ENCODE measurements at regions not wholly inside any gene's neighbourhood (a gene's known extent, or its start where the extent isn't known, plus 50 kb on each side); places are given as distances from the start of the nearest gene placed in this dataset.

DNA sequence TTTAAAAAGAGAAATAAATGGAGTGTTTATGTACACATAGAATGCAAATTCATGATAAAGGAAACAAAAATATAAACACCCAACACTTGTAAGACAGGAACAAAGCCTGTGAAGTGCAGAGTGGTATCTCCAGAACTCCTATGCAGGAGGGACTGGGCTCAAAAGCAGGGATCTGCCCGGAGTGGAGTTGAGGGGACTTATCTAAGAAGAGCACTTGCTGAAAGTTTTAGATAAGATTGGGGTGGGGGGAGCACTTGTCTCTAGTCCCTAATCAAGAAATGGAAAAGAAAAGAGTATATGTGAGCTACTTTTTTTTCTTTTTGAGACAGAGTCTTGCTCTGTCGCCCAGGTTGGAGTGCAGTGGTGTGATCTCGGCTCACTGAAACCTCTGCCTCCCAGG lies 840.4 kb downstream of the MAT2B start:
- Histone ChIP-seq H3K27ac (ENCODE audit: control insufficient read depth, insufficient read depth) (no peak overlapping the region), H4K20me1 (ENCODE audit: control insufficient read depth, insufficient read depth) (no peaks in the 10 kb centered on the region), H3K79me2 (ENCODE audit: control insufficient read depth, insufficient read depth, low read length) (no peaks in the 10 kb centered on the region), H3K4me2 (ENCODE audit: control insufficient read depth, insufficient read depth) (no peak overlapping the region), H3K27me3 (replicated peaks in 1 of 2; ENCODE audit: control insufficient read depth in 2 of 2, insufficient read depth in 2 of 2, low read length in 1 of 2) (no peaks in the 10 kb centered on the region), H3K9me3 (replicated peaks; ENCODE audit: control insufficient read depth, insufficient read depth, low read length) (no peaks in the 10 kb centered on the region), H3K36me3 (ENCODE audit: control insufficient read depth in 2 of 2, insufficient read depth in 2 of 2, low read length in 1 of 2) (no peaks in the 10 kb centered on the region), H2AFZ (ENCODE audit: control insufficient read depth, low read depth, low read length) (no peak overlapping the region), H3K9ac (ENCODE audit: control insufficient read depth, insufficient read depth, low read length) (no peak overlapping the region), H3K4me1 (ENCODE audit: control insufficient read depth, insufficient read depth, low read length) (no peaks in the 10 kb centered on the region), H3K4me3 (no peak overlapping the region)
- ChIA-PET RAD21 (ENCODE audit: unreplicated experiment) (interaction anchor here (0.9 to 10.2 kb wide), 13 partner anchors 9 to 140 kb away, joined by 3 to 99 read pairs (median 4); no protein-coding TSS in a partner anchor), POLR2A (interaction anchor here (1.0 to 3.0 kb wide), 4 partner anchors 12 to 190 kb away, joined by 3 to 19 read pairs (median 4); no protein-coding TSS in a partner anchor), CTCF (interaction anchor here (0.6 to 2.3 kb wide), 13 partner anchors 9 to 297 kb away, joined by 3 to 11 read pairs (median 3); no protein-coding TSS in a partner anchor), SMC1A (ENCODE audit: uncharacterized antibody, unreplicated experiment) (interaction anchor here (0.6 to 12.1 kb wide), 22 partner anchors 6 to 158 kb away, joined by 3 to 128 read pairs (median 5); no protein-coding TSS in a partner anchor)
- intact Hi-C loops (cut with micrococcal nuclease; ENCODE audit: unreplicated experiment) (no loop called here), in situ Hi-C loops (cut with MboI) (no loop called here)
- no TSS peak for BruUV-seq (replicated peaks)
- no peak for DNase-seq (ENCODE audit: low read depth, low spot score)
- no peak for FAIRE-seq
- ATAC-seq, result no peak
- 5% methylated on average over 3 of the region's 3 CpGs for WGBS (ENCODE audit: insufficient coverage, insufficient replicate concordance, low lambda C conversion rate, missing lambda C conversion rate)
- TF ChIP-seq, protein P1, sequence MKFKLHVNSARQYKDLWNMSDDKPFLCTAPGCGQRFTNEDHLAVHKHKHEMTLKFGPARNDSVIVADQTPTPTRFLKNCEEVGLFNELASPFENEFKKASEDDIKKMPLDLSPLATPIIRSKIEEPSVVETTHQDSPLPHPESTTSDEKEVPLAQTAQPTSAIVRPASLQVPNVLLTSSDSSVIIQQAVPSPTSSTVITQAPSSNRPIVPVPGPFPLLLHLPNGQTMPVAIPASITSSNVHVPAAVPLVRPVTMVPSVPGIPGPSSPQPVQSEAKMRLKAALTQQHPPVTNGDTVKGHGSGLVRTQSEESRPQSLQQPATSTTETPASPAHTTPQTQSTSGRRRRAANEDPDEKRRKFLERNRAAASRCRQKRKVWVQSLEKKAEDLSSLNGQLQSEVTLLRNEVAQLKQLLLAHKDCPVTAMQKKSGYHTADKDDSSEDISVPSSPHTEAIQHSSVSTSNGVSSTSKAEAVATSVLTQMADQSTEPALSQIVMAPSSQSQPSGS (IDR thresholded peaks at IDR 0.05; ENCODE audit: low read length), result no peak
- TF ChIP-seq EGR1 (IDR thresholded peaks at IDR 0.05; ENCODE audit: borderline replicate concordance in 1 of 2, low read depth in 2 of 2, low read length in 2 of 2) (no peak), TBL1XR1 (IDR thresholded peaks at IDR 0.05; ENCODE audit: low read depth, low read length) (no peak), SIX5 (IDR thresholded peaks at IDR 0.05; ENCODE audit: low read depth, low read length, severe bottlenecking) (no peak), ZNF24 (IDR thresholded peaks at IDR 0.05) (no peak), FOXK2 (IDR thresholded peaks at IDR 0.05) (no peak), ZNF622 (IDR thresholded peaks at IDR 0.05) (no peak), ZNF217 (IDR thresholded peaks at IDR 0.05) (no peak), ATF3 (IDR thresholded peaks at IDR 0.05; ENCODE audit: borderline replicate concordance, extremely low read depth, low read depth, low read length) (no peak), RBBP5 (conservative IDR thresholded peaks at IDR 0.05) (no peak), ZNF207 (IDR thresholded peaks at IDR 0.05; ENCODE audit: borderline replicate concordance) (no peak)
- TF ChIP-seq, protein P2, sequence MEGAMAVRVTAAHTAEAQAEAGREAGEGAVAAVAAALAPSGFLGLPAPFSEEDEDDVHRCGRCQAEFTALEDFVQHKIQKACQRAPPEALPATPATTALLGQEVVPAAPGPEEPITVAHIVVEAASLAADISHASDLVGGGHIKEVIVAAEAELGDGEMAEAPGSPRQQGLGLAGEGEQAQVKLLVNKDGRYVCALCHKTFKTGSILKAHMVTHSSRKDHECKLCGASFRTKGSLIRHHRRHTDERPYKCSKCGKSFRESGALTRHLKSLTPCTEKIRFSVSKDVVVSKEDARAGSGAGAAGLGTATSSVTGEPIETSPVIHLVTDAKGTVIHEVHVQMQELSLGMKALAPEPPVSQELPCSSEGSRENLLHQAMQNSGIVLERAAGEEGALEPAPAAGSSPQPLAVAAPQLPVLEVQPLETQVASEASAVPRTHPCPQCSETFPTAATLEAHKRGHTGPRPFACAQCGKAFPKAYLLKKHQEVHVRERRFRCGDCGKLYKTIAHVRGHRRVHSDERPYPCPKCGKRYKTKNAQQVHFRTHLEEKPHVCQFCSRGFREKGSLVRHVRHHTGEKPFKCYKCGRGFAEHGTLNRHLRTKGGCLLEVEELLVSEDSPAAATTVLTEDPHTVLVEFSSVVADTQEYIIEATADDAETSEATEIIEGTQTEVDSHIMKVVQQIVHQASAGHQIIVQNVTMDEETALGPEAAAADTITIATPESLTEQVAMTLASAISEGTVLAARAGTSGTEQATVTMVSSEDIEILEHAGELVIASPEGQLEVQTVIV (IDR thresholded peaks at IDR 0.05; ENCODE audit: borderline replicate concordance, partially characterized antibody), result no peak
- TF ChIP-seq, protein P3, sequence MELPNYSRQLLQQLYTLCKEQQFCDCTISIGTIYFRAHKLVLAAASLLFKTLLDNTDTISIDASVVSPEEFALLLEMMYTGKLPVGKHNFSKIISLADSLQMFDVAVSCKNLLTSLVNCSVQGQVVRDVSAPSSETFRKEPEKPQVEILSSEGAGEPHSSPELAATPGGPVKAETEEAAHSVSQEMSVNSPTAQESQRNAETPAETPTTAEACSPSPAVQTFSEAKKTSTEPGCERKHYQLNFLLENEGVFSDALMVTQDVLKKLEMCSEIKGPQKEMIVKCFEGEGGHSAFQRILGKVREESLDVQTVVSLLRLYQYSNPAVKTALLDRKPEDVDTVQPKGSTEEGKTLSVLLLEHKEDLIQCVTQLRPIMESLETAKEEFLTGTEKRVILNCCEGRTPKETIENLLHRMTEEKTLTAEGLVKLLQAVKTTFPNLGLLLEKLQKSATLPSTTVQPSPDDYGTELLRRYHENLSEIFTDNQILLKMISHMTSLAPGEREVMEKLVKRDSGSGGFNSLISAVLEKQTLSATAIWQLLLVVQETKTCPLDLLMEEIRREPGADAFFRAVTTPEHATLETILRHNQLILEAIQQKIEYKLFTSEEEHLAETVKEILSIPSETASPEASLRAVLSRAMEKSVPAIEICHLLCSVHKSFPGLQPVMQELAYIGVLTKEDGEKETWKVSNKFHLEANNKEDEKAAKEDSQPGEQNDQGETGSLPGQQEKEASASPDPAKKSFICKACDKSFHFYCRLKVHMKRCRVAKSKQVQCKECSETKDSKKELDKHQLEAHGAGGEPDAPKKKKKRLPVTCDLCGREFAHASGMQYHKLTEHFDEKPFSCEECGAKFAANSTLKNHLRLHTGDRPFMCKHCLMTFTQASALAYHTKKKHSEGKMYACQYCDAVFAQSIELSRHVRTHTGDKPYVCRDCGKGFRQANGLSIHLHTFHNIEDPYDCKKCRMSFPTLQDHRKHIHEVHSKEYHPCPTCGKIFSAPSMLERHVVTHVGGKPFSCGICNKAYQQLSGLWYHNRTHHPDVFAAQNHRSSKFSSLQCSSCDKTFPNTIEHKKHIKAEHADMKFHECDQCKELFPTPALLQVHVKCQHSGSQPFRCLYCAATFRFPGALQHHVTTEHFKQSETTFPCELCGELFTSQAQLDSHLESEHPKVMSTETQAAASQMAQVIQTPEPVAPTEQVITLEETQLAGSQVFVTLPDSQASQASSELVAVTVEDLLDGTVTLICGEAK (IDR thresholded peaks at IDR 0.05; ENCODE audit: borderline replicate concordance), result no peak

All from GM12878 (cell line).